HG03025 (cell line): ENCODE measurements at regions not wholly inside any gene's neighbourhood (a gene's known extent, or its start where the extent isn't known, plus 50 kb on each side); places are given as distances from the start of the nearest gene placed in this dataset.
"Not testable (repeated sequence)": the region's sequence is repeated elsewhere in the genome, so short reads cannot be mapped to it uniquely, and the experiment has no call there.

ENCODE experiments used
- ATAC-seq: cut with Tn5 transposase; IDR thresholded peaks from one replicate; pipeline ENCODE4 v1.9.1; 2021; ENCODE audit warnings: mild to moderate bottlenecking, moderate library complexity; ENCODE audit not compliant: unreplicated experiment, low FRiP score

GRCh38 chr5:33129309-33129708 is 311.5 kb upstream of the TARS1 start:
- no peak for ATAC-seq

- no peak for ATAC-seq
These were observed 304.0 kb upstream of the TARS1 start for GRCh38 chr5:33136785-33137184.

GRCh38 chr5:33138145-33138544 is 302.6 kb upstream of the TARS1 start:
- ATAC-seq, result not testable (repeated sequence)

GRCh38 chr5:33143405-33144123 is 297.2 kb upstream of the TARS1 start:
- no peak for ATAC-seq

GRCh38 chr5:33146881-33147280 is 293.9 kb upstream of the TARS1 start:
- no peak for ATAC-seq

GRCh38 chr5:33148076-33148513 is 292.7 kb upstream of the TARS1 start:
- no peak for ATAC-seq

GRCh38 chr5:33153372-33153771 is 287.4 kb upstream of the TARS1 start:
- no peak for ATAC-seq

GRCh38 chr5:33153831-33154230 is 286.9 kb upstream of the TARS1 start:
- ATAC-seq, result no peak

GRCh38 chr5:33160871-33161270 is 279.9 kb upstream of the TARS1 start:
- ATAC-seq, result no peak

- no peak for ATAC-seq
These were observed 279.3 kb upstream of the TARS1 start for GRCh38 chr5:33161421-33161820.

GRCh38 chr5:33162057-33162456 is 278.7 kb upstream of the TARS1 start:
- ATAC-seq, result no peak

GRCh38 chr5:33166522-33166921 is 274.2 kb upstream of the TARS1 start:
- ATAC-seq, result no peak

GRCh38 chr5:33166948-33167347 is 273.8 kb upstream of the TARS1 start:
- ATAC-seq, result no peak

- ATAC-seq, result no peak
These were observed 273.2 kb upstream of the TARS1 start for GRCh38 chr5:33167541-33167940.

GRCh38 chr5:33170411-33170810 is 270.4 kb upstream of the TARS1 start:
- ATAC-seq, result no peak

GRCh38 chr5:33174383-33174782 is 266.4 kb upstream of the TARS1 start:
- ATAC-seq, result no peak

- ATAC-seq, result no peak
These were observed 261.5 kb upstream of the TARS1 start for GRCh38 chr5:33179301-33179700.

GRCh38 chr5:33180900-33181299 is 259.9 kb upstream of the TARS1 start:
- ATAC-seq, result no peak

- ATAC-seq, result no peak
These were observed 257.8 kb upstream of the TARS1 start for GRCh38 chr5:33182986-33183385.

GRCh38 chr5:33184367-33184766 is 256.4 kb upstream of the TARS1 start:
- no peak for ATAC-seq

- ATAC-seq, result no peak
These were observed 252.7 kb upstream of the TARS1 start for GRCh38 chr5:33188089-33188488.

- ATAC-seq, result no peak
These were observed 245.9 kb upstream of the TARS1 start for GRCh38 chr5:33194914-33195313.
